Astrocyte (in vitro differentiated cells and primary cell): ENCODE measurements at regions not wholly inside any gene's neighbourhood (a gene's known extent, or its start where the extent isn't known, plus 50 kb on each side); places are given as distances from the start of the nearest gene placed in this dataset.

Experiments used
- DNase-seq: peaks from one replicate; pipeline ENCODE4 v3.0.0-alpha.2; 2010; ENCODE audit warnings: low read depth
- FAIRE-seq: peaks from 2 replicates; lab custom pipeline; 2011; peaks lifted over from hg19 to GRCh38; lab: Jason Lieb, UNC
- H2AFZ ChIP-seq: 2 replicates; pipeline ENCODE4 v1.6.0; 2012; ENCODE audit warnings: low read depth, low read length, inconsistent platforms
- H3K27ac ChIP-seq: 2 replicates; pipeline ENCODE4 v1.5.1; 2011; ENCODE audit warnings: low read depth, low read length, inconsistent platforms
- H3K27me3 ChIP-seq: 2 replicates; pipeline ENCODE4 v1.6.0; 2011; ENCODE audit warnings: low read length, inconsistent platforms; ENCODE audit not compliant: insufficient read depth
- H3K36me3 ChIP-seq: 2 replicates; pipeline ENCODE4 v1.5.1; 2011; ENCODE audit warnings: low read length, inconsistent platforms; ENCODE audit not compliant: insufficient read depth
- H3K4me1 ChIP-seq: 2 replicates; pipeline ENCODE4 v1.5.1; 2011; ENCODE audit warnings: low read length, inconsistent platforms; ENCODE audit not compliant: insufficient read depth
- H3K4me2 ChIP-seq: 2 replicates; pipeline ENCODE4 v1.6.0; 2012; ENCODE audit warnings: low read length, inconsistent platforms
- H3K4me3 ChIP-seq: 2 replicates; pipeline ENCODE4 v1.5.1; 2011; ENCODE audit warnings: low read depth, mild to moderate bottlenecking, low read length, inconsistent platforms; ENCODE audit not compliant: insufficient read depth
- H3K79me2 ChIP-seq: 2 replicates; pipeline ENCODE4 v1.6.0; 2012; ENCODE audit warnings: mild to moderate bottlenecking, low read length, inconsistent platforms; ENCODE audit not compliant: insufficient read depth
- H3K9ac ChIP-seq: 2 replicates; pipeline ENCODE4 v1.6.0; 2012; ENCODE audit warnings: mild to moderate bottlenecking, low read length, inconsistent platforms
- H3K9me3 ChIP-seq: 2 replicates; pipeline ENCODE4 v1.5.1; 2012; ENCODE audit warnings: low read depth, mild to moderate bottlenecking, low read length, inconsistent platforms; ENCODE audit not compliant: insufficient read depth
- H4K20me1 ChIP-seq: 2 replicates; pipeline ENCODE4 v1.6.0; 2012; ENCODE audit warnings: low read length, inconsistent platforms; ENCODE audit not compliant: insufficient read depth
- H3K27ac Mint-ChIP-seq: one replicate; pipeline ENCODE4 v1.8.0; 2021; ENCODE audit warnings: mild to moderate bottlenecking, mixed read lengths; ENCODE audit not compliant: unreplicated experiment
- H3K27me3 Mint-ChIP-seq: one replicate; pipeline ENCODE4 v1.8.0; 2021; ENCODE audit warnings: low read depth, mixed read lengths; ENCODE audit not compliant: unreplicated experiment
- H3K36me3 Mint-ChIP-seq: one replicate; pipeline ENCODE4 v1.8.0; 2021; ENCODE audit warnings: low read depth, mixed read lengths; ENCODE audit not compliant: unreplicated experiment
- H3K4me1 Mint-ChIP-seq: one replicate; pipeline ENCODE4 v1.8.0; 2021; ENCODE audit warnings: low read depth, mixed read lengths; ENCODE audit not compliant: unreplicated experiment
- H3K4me3 Mint-ChIP-seq: one replicate; pipeline ENCODE4 v1.8.0; 2021; ENCODE audit warnings: mild to moderate bottlenecking, moderate library complexity, mixed read lengths; ENCODE audit not compliant: unreplicated experiment
- H3K9me3 Mint-ChIP-seq: one replicate; pipeline ENCODE4 v1.8.0; 2021; ENCODE audit warnings: mild to moderate bottlenecking, mixed read lengths; ENCODE audit not compliant: unreplicated experiment
- CTCF ChIP-seq: IDR thresholded peaks from 2 replicates; pipeline ENCODE4 v1.5.1; 2011; ENCODE audit warnings: low read depth, mild to moderate bottlenecking, inconsistent platforms, low read length, moderate library complexity; ENCODE audit not compliant: insufficient read depth
- EZH2 ChIP-seq: IDR thresholded peaks from 2 replicates; pipeline ENCODE4 v1.6.1; 2012; ENCODE audit warnings: mild to moderate bottlenecking, low read length, inconsistent platforms; ENCODE audit not compliant: insufficient read depth

- no peak for FAIRE-seq
- Mint-ChIP-seq H3K36me3 (no peaks in the 10 kb centered on the region), H3K27me3 (no peaks in the 10 kb centered on the region), H3K4me1 (no peaks in the 10 kb centered on the region), H3K9me3 (peaks cover 5% of the 10 kb centered on the region), H3K4me3 (no peak overlapping the region), H3K27ac (no peak overlapping the region)
- TF ChIP-seq EZH2 (no peak), CTCF (no peak)
- H2AFZ ChIP-seq: no peak overlapping the region
- no peaks in the 10 kb centered on the region for H3K36me3 ChIP-seq
- no peak overlapping the region for H3K9ac ChIP-seq
- no peaks in the 10 kb centered on the region for H3K27me3 ChIP-seq
- H3K79me2 ChIP-seq: no peaks in the 10 kb centered on the region
- no peak for DNase-seq
- H3K4me1 ChIP-seq: no peaks in the 10 kb centered on the region
- H3K27ac ChIP-seq: no peak overlapping the region
- H4K20me1 ChIP-seq: no peaks in the 10 kb centered on the region
- no peak overlapping the region for H3K4me2 ChIP-seq
- no peak overlapping the region for H3K4me3 ChIP-seq
- H3K9me3 ChIP-seq: peaks cover 3% of the 10 kb centered on the region
These were observed 742.4 kb downstream of the GALR1 start for GRCh38 chr18:77992057-77992456.

GRCh38 chr18:77993188-77993981 is 743.7 kb downstream of the GALR1 start:
- no peaks in the 10 kb centered on the region for H3K79me2 ChIP-seq
- no peak for DNase-seq
- H2AFZ ChIP-seq: no peak overlapping the region
- no peaks in the 10 kb centered on the region for H4K20me1 ChIP-seq
- FAIRE-seq: no peak
- H3K4me3 ChIP-seq: no peak overlapping the region
- H3K9ac ChIP-seq: no peak overlapping the region
- Mint-ChIP-seq H3K9me3 (peaks cover 5% of the 10 kb centered on the region), H3K4me1 (no peaks in the 10 kb centered on the region), H3K27me3 (no peaks in the 10 kb centered on the region), H3K36me3 (no peaks in the 10 kb centered on the region), H3K27ac (no peak overlapping the region), H3K4me3 (no peak overlapping the region)
- no peak overlapping the region for H3K27ac ChIP-seq
- no peaks in the 10 kb centered on the region for H3K27me3 ChIP-seq
- no peak overlapping the region for H3K4me2 ChIP-seq
- TF ChIP-seq EZH2: no peak
- no peak for TF ChIP-seq CTCF
- no peaks in the 10 kb centered on the region for H3K36me3 ChIP-seq
- no peaks in the 10 kb centered on the region for H3K4me1 ChIP-seq
- peaks cover 3% of the 10 kb centered on the region for H3K9me3 ChIP-seq

- H3K9me3 ChIP-seq: peaks cover 3% of the 10 kb centered on the region
- FAIRE-seq: no peak
- peaks cover 5% of the 10 kb centered on the region for H3K9me3 Mint-ChIP-seq
- H2AFZ ChIP-seq: no peak overlapping the region
- no peak overlapping the region for H3K4me2 ChIP-seq
- DNase-seq: no peak
- H3K4me1 Mint-ChIP-seq: no peaks in the 10 kb centered on the region
- no peak for TF ChIP-seq EZH2
- no peak for TF ChIP-seq CTCF
- no peaks in the 10 kb centered on the region for H3K36me3 ChIP-seq
- no peak overlapping the region for H3K9ac ChIP-seq
- no peak overlapping the region for H3K27ac ChIP-seq
- no peaks in the 10 kb centered on the region for H3K27me3 ChIP-seq
- no peak overlapping the region for H3K27ac Mint-ChIP-seq
- no peaks in the 10 kb centered on the region for H3K4me1 ChIP-seq
- H3K36me3 Mint-ChIP-seq: no peaks in the 10 kb centered on the region
- H3K4me3 ChIP-seq: no peak overlapping the region
- no peaks in the 10 kb centered on the region for H3K27me3 Mint-ChIP-seq
- H4K20me1 ChIP-seq: no peaks in the 10 kb centered on the region
- H3K79me2 ChIP-seq: no peaks in the 10 kb centered on the region
- no peak overlapping the region for H3K4me3 Mint-ChIP-seq
These were observed 745.9 kb downstream of the GALR1 start for GRCh38 chr18:77995593-77995992.
